ENCODE measurements at regions not wholly inside any gene's neighbourhood (a gene's known extent, or its start where the extent isn't known, plus 50 kb on each side); places are given as distances from the start of the nearest gene placed in this dataset.

GRCh38 chr13:109418111-109418510, 368.3 kb downstream of the IRS2 start:
- H3K27ac Mint-ChIP-seq, result no peak overlapping the region
- H3K9me3 Mint-ChIP-seq (ENCODE audit: low read depth), result no peaks in the 10 kb centered on the region
- TF ChIP-seq CTCF (IDR thresholded peaks at IDR 0.05; ENCODE audit: unreplicated experiment), result no peak
- H3K27me3 Mint-ChIP-seq, result peaks cover 5% of the 10 kb centered on the region
- H3K36me3 Mint-ChIP-seq (ENCODE audit: insufficient read depth), result no peaks in the 10 kb centered on the region
- H3K4me1 Mint-ChIP-seq (ENCODE audit: low read depth), result no peaks in the 10 kb centered on the region
- DNase-seq (ENCODE audit: low spot score, unreplicated experiment), result no peak
- no peak overlapping the region for H3K4me3 Mint-ChIP-seq (ENCODE audit: low read depth)

- H3K36me3 Mint-ChIP-seq (ENCODE audit: insufficient read depth), result no peaks in the 10 kb centered on the region
- peaks cover 8% of the 10 kb centered on the region for H3K27me3 Mint-ChIP-seq
- peaks cover 7% of the 10 kb centered on the region for H3K4me1 Mint-ChIP-seq (ENCODE audit: low read depth)
- no peak for TF ChIP-seq CTCF (IDR thresholded peaks at IDR 0.05; ENCODE audit: unreplicated experiment)
- no peak overlapping the region for H3K27ac Mint-ChIP-seq
- no peaks in the 10 kb centered on the region for H3K9me3 Mint-ChIP-seq (ENCODE audit: low read depth)
- no peak for DNase-seq (ENCODE audit: low spot score, unreplicated experiment)
- H3K4me3 Mint-ChIP-seq (ENCODE audit: low read depth), result no peak overlapping the region
These were observed 370.4 kb downstream of the IRS2 start for GRCh38 chr13:109416001-109416400.

GRCh38 chr13:109415057-109415456, 371.3 kb downstream of the IRS2 start:
- TF ChIP-seq CTCF (IDR thresholded peaks at IDR 0.05; ENCODE audit: unreplicated experiment), result no peak
- Mint-ChIP-seq H3K27me3 (peaks cover 8% of the 10 kb centered on the region), H3K36me3 (ENCODE audit: insufficient read depth) (no peaks in the 10 kb centered on the region), H3K27ac (no peak overlapping the region), H3K4me3 (ENCODE audit: low read depth) (no peak overlapping the region), H3K4me1 (ENCODE audit: low read depth) (peaks cover 7% of the 10 kb centered on the region), H3K9me3 (ENCODE audit: low read depth) (no peaks in the 10 kb centered on the region)
- no peak for DNase-seq (ENCODE audit: low spot score, unreplicated experiment)

- peaks cover 7% of the 10 kb centered on the region for H3K4me1 Mint-ChIP-seq (ENCODE audit: low read depth)
- H3K27me3 Mint-ChIP-seq, result peaks cover 18% of the 10 kb centered on the region
- H3K4me3 Mint-ChIP-seq (ENCODE audit: low read depth), result peak overlapping the region; percentile 50
- no peaks in the 10 kb centered on the region for H3K36me3 Mint-ChIP-seq (ENCODE audit: insufficient read depth)
- DNase-seq (ENCODE audit: low spot score, unreplicated experiment), result peak; percentile 22
- H3K27ac Mint-ChIP-seq, result peak overlapping the region; percentile 9
- TF ChIP-seq CTCF (IDR thresholded peaks at IDR 0.05; ENCODE audit: unreplicated experiment), result no peak
- no peaks in the 10 kb centered on the region for H3K9me3 Mint-ChIP-seq (ENCODE audit: low read depth)
These were observed 374.0 kb downstream of the IRS2 start for GRCh38 chr13:109412283-109412901.

- Mint-ChIP-seq H3K4me1 (ENCODE audit: low read depth) (peaks cover 7% of the 10 kb centered on the region), H3K36me3 (ENCODE audit: insufficient read depth) (no peaks in the 10 kb centered on the region), H3K9me3 (ENCODE audit: low read depth) (no peaks in the 10 kb centered on the region), H3K4me3 (ENCODE audit: low read depth) (no peak overlapping the region), H3K27me3 (peaks cover 14% of the 10 kb centered on the region), H3K27ac (no peak overlapping the region)
- no peak for TF ChIP-seq CTCF (IDR thresholded peaks at IDR 0.05; ENCODE audit: unreplicated experiment)
- DNase-seq (ENCODE audit: low spot score, unreplicated experiment), result no peak
These were observed 375.5 kb downstream of the IRS2 start for GRCh38 chr13:109410868-109411267.

Measured in progenitor cell of endocrine pancreas (in vitro differentiated cells).